Prostate gland (tissue), 2 donors: ENCODE measurements at regions not wholly inside any gene's neighbourhood (a gene's known extent, or its start where the extent isn't known, plus 50 kb on each side); places are given as distances from the start of the nearest gene placed in this dataset.

Experiments
- POLR2A ChIP-seq: fragments of 450-650 bp; IDR thresholded peaks from one replicate; pipeline ENCODE4 v1.6.1; 2016; ENCODE audit warnings: antibody characterized with exemption, mild to moderate bottlenecking
- TF ChIP-seq, protein P1 (sequence below), 4 experiments: fragments of 200-600 bp in 2 of 4; fragments of 450-650 bp in 2 of 4; sonication (generic) in 2 of 4; IDR thresholded peaks; 1 replicate in 3 of 4; 2 replicates in 1 of 4; pipeline ENCODE4 v1.5.1; 2016 to 2019; ENCODE audit warnings: antibody characterized with exemption in 4 of 4, mild to moderate bottlenecking in 2 of 4, moderate library complexity in 2 of 4

DNA sequence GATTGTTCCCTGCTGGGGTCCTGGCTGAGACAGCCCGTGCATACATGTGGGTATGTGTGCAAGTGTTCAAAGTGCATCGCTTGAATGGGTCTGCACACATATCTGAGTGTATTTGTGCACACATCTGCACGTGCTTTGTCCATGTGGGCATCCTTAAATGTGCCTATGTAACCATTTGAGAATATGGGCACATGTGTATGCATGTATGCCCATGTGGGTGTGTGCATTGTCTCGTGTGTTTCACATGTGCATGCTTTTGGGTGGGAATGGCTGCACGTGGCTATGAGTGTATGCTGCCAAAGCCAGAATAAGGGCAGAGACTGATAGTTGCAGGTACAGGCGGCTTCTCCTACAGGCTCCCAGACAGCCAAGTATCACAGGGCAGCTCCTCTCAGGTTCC, 107.3 kb downstream of the LHX2 start:
- TF ChIP-seq, protein P1, sequence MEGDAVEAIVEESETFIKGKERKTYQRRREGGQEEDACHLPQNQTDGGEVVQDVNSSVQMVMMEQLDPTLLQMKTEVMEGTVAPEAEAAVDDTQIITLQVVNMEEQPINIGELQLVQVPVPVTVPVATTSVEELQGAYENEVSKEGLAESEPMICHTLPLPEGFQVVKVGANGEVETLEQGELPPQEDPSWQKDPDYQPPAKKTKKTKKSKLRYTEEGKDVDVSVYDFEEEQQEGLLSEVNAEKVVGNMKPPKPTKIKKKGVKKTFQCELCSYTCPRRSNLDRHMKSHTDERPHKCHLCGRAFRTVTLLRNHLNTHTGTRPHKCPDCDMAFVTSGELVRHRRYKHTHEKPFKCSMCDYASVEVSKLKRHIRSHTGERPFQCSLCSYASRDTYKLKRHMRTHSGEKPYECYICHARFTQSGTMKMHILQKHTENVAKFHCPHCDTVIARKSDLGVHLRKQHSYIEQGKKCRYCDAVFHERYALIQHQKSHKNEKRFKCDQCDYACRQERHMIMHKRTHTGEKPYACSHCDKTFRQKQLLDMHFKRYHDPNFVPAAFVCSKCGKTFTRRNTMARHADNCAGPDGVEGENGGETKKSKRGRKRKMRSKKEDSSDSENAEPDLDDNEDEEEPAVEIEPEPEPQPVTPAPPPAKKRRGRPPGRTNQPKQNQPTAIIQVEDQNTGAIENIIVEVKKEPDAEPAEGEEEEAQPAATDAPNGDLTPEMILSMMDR (IDR thresholded peaks at IDR 0.05), result no peak
- TF ChIP-seq POLR2A, result no peak
